ENCODE measurements at regions not wholly inside any gene's neighbourhood (a gene's known extent, or its start where the extent isn't known, plus 50 kb on each side); places are given as distances from the start of the nearest gene placed in this dataset.
A peak's percentile ranks its signal among the peaks of the same experiment; 100 is the strongest.

DNA sequence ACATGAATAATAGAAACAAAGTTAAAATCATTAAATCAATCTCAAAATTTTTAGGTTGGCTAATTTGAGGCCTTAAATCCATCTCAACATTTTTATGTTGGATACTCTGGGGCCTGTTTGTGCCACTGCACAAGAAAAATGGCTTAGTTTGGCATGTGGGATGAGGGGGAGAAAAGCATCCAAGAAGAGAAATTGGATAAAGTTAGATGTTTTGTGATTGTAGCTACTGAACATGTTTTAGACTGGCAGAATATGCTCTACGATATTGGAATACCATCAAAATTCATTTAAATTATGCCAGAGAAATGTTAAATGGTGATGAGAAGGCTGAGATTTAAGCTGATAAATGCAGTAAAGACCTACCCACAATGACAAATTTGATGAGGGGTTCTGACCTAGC is 376.9 kb downstream of the CXXC4 start:
- DNase-seq (ENCODE audit: low read depth), result no peak
- no peak overlapping the region for H3K4me3 ChIP-seq (ENCODE audit: low read depth, low read length)
- TF ChIP-seq, protein P1, sequence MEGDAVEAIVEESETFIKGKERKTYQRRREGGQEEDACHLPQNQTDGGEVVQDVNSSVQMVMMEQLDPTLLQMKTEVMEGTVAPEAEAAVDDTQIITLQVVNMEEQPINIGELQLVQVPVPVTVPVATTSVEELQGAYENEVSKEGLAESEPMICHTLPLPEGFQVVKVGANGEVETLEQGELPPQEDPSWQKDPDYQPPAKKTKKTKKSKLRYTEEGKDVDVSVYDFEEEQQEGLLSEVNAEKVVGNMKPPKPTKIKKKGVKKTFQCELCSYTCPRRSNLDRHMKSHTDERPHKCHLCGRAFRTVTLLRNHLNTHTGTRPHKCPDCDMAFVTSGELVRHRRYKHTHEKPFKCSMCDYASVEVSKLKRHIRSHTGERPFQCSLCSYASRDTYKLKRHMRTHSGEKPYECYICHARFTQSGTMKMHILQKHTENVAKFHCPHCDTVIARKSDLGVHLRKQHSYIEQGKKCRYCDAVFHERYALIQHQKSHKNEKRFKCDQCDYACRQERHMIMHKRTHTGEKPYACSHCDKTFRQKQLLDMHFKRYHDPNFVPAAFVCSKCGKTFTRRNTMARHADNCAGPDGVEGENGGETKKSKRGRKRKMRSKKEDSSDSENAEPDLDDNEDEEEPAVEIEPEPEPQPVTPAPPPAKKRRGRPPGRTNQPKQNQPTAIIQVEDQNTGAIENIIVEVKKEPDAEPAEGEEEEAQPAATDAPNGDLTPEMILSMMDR (conservative IDR thresholded peaks at IDR 0.05; ENCODE audit: low read depth, low read length), result no peak

DNA sequence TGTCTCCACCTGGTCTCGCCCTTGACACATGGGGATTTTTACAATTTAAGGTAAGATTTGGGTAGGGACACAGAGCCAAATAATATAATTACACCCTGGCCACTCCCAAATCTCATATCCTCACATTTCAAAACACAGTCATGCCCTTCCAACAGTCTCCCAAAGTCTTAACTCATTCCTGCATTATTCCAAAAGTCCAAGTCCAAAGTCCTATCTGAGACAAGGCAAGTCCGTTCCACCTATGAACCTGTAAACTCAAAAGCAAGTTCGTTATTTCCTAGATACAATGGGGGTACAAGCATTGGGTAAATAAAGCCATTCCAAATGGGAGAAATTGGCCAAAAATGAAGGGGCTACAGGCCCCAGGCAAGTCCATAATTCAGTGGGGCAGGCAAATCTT is 380.8 kb downstream of the CXXC4 start:
- DNase-seq (ENCODE audit: low read depth), result no peak
- TF ChIP-seq, protein P1 (conservative IDR thresholded peaks at IDR 0.05; ENCODE audit: low read depth, low read length), result no peak
- H3K4me3 ChIP-seq (ENCODE audit: low read depth, low read length), result no peak overlapping the region

GRCh38 chr4:104099141-104099540 is 379.4 kb upstream of the TACR3 start:
- TF ChIP-seq, protein P1 (conservative IDR thresholded peaks at IDR 0.05; ENCODE audit: low read depth, low read length), result no peak
- no peak for DNase-seq (ENCODE audit: low read depth)
- no peak overlapping the region for H3K4me3 ChIP-seq (ENCODE audit: low read depth, low read length)

- DNase-seq (ENCODE audit: low read depth), result no peak
- H3K4me3 ChIP-seq (ENCODE audit: low read depth, low read length), result no peak overlapping the region
- TF ChIP-seq, protein P1 (conservative IDR thresholded peaks at IDR 0.05; ENCODE audit: low read depth, low read length), result no peak
Observed at GRCh38 chr4:104093247-104093646, 373.5 kb upstream of the TACR3 start.

- DNase-seq (ENCODE audit: low read depth), result no peak
- no peak overlapping the region for H3K4me3 ChIP-seq (ENCODE audit: low read depth, low read length)
- TF ChIP-seq, protein P1 (conservative IDR thresholded peaks at IDR 0.05; ENCODE audit: low read depth, low read length), result no peak
Observed at GRCh38 chr4:104073229-104073628, 353.4 kb upstream of the TACR3 start.

- TF ChIP-seq, protein P1 (conservative IDR thresholded peaks at IDR 0.05; ENCODE audit: low read depth, low read length), result no peak
- DNase-seq (ENCODE audit: low read depth), result no peak
- no peak overlapping the region for H3K4me3 ChIP-seq (ENCODE audit: low read depth, low read length)
Observed at GRCh38 chr4:104066533-104066932, 346.7 kb upstream of the TACR3 start.

GRCh38 chr4:104064646-104065577 is 345.1 kb upstream of the TACR3 start:
- TF ChIP-seq, protein P1 (conservative IDR thresholded peaks at IDR 0.05; ENCODE audit: low read depth, low read length), result peak; percentile 53
- DNase-seq (ENCODE audit: low read depth), result peak; percentile 30
- no peak overlapping the region for H3K4me3 ChIP-seq (ENCODE audit: low read depth, low read length)
